ENCODE measurements at regions not wholly inside any gene's neighbourhood (a gene's known extent, or its start where the extent isn't known, plus 50 kb on each side); places are given as distances from the start of the nearest gene placed in this dataset.

GRCh38 chr2:121833358-121833723, 77.9 kb downstream of the TSN start:
- TF ChIP-seq PBX3 (CRISPR knock-in tag; IDR thresholded peaks at IDR 0.05) (no peak), ZNF585B (tag by site-specific recombination; IDR thresholded peaks at IDR 0.05) (no peak), ZNF530 (tag by site-specific recombination; IDR thresholded peaks at IDR 0.05; ENCODE audit: low read depth) (no peak), KLF10 (tag by site-specific recombination; IDR thresholded peaks at IDR 0.05) (no peak), ZNF664 (tag by site-specific recombination; IDR thresholded peaks at IDR 0.05) (no peak), KLF1 (tag by site-specific recombination; IDR thresholded peaks at IDR 0.05) (no peak), EGR2 (tag by site-specific recombination; IDR thresholded peaks at IDR 0.05; ENCODE audit: low read depth) (no peak), ZSCAN30 (tag by site-specific recombination; IDR thresholded peaks at IDR 0.05) (no peak), HOXD13 (CRISPR knock-in tag; IDR thresholded peaks at IDR 0.05; ENCODE audit: borderline replicate concordance) (no peak), ZNF785 (tag by site-specific recombination; IDR thresholded peaks at IDR 0.05) (no peak), ZNF623 (tag by site-specific recombination; IDR thresholded peaks at IDR 0.05) (no peak), ZNF221 (tag by site-specific recombination; IDR thresholded peaks at IDR 0.05; ENCODE audit: borderline replicate concordance) (no peak), ZNF174 (tag by site-specific recombination; IDR thresholded peaks at IDR 0.05) (no peak), ZNF624 (tag by site-specific recombination; IDR thresholded peaks at IDR 0.05) (no peak), ZXDB (tag by site-specific recombination; IDR thresholded peaks at IDR 0.05) (no peak), ZNF707 (tag by site-specific recombination; IDR thresholded peaks at IDR 0.05) (no peak), ZNF426 (tag by site-specific recombination; IDR thresholded peaks at IDR 0.05) (no peak)
- TF ChIP-seq, protein P1, sequence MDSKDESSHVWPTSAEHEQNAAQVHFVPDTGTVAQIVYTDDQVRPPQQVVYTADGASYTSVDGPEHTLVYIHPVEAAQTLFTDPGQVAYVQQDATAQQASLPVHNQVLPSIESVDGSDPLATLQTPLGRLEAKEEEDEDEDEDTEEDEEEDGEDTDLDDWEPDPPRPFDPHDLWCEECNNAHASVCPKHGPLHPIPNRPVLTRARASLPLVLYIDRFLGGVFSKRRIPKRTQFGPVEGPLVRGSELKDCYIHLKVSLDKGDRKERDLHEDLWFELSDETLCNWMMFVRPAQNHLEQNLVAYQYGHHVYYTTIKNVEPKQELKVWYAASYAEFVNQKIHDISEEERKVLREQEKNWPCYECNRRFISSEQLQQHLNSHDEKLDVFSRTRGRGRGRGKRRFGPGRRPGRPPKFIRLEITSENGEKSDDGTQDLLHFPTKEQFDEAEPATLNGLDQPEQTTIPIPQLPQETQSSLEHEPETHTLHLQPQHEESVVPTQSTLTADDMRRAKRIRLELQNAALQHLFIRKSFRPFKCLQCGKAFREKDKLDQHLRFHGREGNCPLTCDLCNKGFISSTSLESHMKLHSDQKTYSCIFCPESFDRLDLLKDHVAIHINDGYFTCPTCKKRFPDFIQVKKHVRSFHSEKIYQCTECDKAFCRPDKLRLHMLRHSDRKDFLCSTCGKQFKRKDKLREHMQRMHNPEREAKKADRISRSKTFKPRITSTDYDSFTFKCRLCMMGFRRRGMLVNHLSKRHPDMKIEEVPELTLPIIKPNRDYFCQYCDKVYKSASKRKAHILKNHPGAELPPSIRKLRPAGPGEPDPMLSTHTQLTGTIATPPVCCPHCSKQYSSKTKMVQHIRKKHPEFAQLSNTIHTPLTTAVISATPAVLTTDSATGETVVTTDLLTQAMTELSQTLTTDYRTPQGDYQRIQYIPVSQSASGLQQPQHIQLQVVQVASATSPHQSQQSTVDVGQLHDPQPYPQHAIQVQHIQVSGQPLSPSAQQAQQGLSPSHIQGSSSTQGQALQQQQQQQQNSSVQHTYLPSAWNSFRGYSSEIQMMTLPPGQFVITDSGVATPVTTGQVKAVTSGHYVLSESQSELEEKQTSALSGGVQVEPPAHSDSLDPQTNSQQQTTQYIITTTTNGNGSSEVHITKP (tag by site-specific recombination; IDR thresholded peaks at IDR 0.05), result no peak
- TF ChIP-seq, protein P2, sequence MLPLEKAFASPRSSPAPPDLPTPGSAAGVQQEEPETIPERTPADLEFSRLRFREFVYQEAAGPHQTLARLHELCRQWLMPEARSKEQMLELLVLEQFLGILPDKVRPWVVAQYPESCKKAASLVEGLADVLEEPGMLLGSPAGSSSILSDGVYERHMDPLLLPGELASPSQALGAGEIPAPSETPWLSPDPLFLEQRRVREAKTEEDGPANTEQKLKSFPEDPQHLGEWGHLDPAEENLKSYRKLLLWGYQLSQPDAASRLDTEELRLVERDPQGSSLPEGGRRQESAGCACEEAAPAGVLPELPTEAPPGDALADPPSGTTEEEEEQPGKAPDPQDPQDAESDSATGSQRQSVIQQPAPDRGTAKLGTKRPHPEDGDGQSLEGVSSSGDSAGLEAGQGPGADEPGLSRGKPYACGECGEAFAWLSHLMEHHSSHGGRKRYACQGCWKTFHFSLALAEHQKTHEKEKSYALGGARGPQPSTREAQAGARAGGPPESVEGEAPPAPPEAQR (tag by site-specific recombination; IDR thresholded peaks at IDR 0.05), result no peak
- H3K4me1 ChIP-seq (ENCODE audit: control insufficient read depth, insufficient read depth, low read length), result no peaks in the 10 kb centered on the region
- POLR2A ChIA-PET, result no interaction called here
- no peak overlapping the region for H3K27ac ChIP-seq (ENCODE audit: extremely low read depth, low read depth, low read length)
- H3K4me3 ChIP-seq (ENCODE audit: low read depth, low read length), result no peak overlapping the region
- H3K36me3 ChIP-seq (ENCODE audit: control insufficient read depth in 2 of 2, insufficient read depth in 1 of 2, low read length in 2 of 2), result no peaks in the 10 kb centered on the region
- CTCF ChIA-PET, result interaction anchor here (1.1 to 1.3 kb wide), 2 partner anchors 22 kb away, joined by 3 to 5 read pairs; no protein-coding TSS in a partner anchor
- H3K9me3 ChIP-seq (ENCODE audit: control insufficient read depth, insufficient read depth, low read depth, low read length), result peaks cover 2% of the 10 kb centered on the region; the same call in 1 of the 2 replicates

DNA sequence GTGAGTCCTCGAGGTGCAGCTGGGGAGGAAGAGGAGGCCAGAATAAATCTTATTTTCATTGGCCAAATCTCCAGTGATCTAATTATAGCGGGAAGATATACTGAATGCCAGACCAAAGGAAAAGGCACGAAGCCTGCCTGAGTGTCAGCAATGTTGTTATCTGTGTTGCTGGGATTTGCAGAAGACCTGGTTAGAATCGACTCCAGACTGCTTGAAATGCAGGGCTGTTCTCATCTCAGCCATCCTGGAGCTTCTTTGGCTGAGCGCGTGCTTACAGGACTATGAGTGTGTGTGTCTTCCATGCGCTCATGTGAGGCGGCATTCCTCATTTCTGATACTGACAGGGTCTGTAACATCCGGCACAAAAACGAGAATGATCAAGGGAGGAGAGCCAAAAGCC, 81.2 kb downstream of the TSN start:
- POLR2A ChIA-PET, result no interaction called here
- Histone ChIP-seq H3K36me3 (ENCODE audit: control insufficient read depth in 2 of 2, insufficient read depth in 1 of 2, low read length in 2 of 2) (no peaks in the 10 kb centered on the region), H3K4me1 (ENCODE audit: control insufficient read depth, insufficient read depth, low read length) (no peaks in the 10 kb centered on the region), H3K4me3 (ENCODE audit: low read depth, low read length) (no peak overlapping the region), H3K27ac (ENCODE audit: extremely low read depth, low read depth, low read length) (no peak overlapping the region), H3K9me3 (ENCODE audit: control insufficient read depth, insufficient read depth, low read depth, low read length) (peaks cover 2% of the 10 kb centered on the region; the same call in 1 of the 2 replicates)
- CTCF ChIA-PET, result interaction anchor here (0.8 kb wide), 1 partner anchor 8 kb away, joined by 6 read pairs; no protein-coding TSS in a partner anchor
- no peak for TF ChIP-seq ZNF221 (tag by site-specific recombination; IDR thresholded peaks at IDR 0.05; ENCODE audit: borderline replicate concordance)
- no peak for TF ChIP-seq SCRT1 (tag by site-specific recombination; IDR thresholded peaks at IDR 0.05; ENCODE audit: borderline replicate concordance)
- no peak for TF ChIP-seq ZNF184 (tag by site-specific recombination; IDR thresholded peaks at IDR 0.05)
- no peak for TF ChIP-seq ZNF488 (tag by site-specific recombination; IDR thresholded peaks at IDR 0.05)
- TF ChIP-seq ZNF266 (tag by site-specific recombination; IDR thresholded peaks at IDR 0.05; ENCODE audit: low read depth), result no peak
- no peak for TF ChIP-seq ZNF214 (tag by site-specific recombination; IDR thresholded peaks at IDR 0.05; ENCODE audit: borderline replicate concordance)
- no peak for TF ChIP-seq ZEB2 (tag by site-specific recombination; IDR thresholded peaks at IDR 0.05)
- TF ChIP-seq ZBTB7A (tag by site-specific recombination; IDR thresholded peaks at IDR 0.05; ENCODE audit: low read depth), result no peak
- no peak for TF ChIP-seq KLF17 (tag by site-specific recombination; IDR thresholded peaks at IDR 0.05)
- TF ChIP-seq PRDM1 (tag by site-specific recombination; IDR thresholded peaks at IDR 0.05), result no peak
- TF ChIP-seq ZNF391 (tag by site-specific recombination; IDR thresholded peaks at IDR 0.05; ENCODE audit: borderline replicate concordance, low read depth), result no peak
